Tibial nerve (tissue), 4 donors: ENCODE measurements at regions not wholly inside any gene's neighbourhood (a gene's known extent, or its start where the extent isn't known, plus 50 kb on each side); places are given as distances from the start of the nearest gene placed in this dataset.

Experiments
- CTCF ChIP-seq, 5 experiments: fragments of 200-600 bp in 3 of 5; fragments of 450-650 bp in 2 of 5; sonication (generic) in 3 of 5; IDR thresholded peaks; one replicate each; pipeline ENCODE4 v1.5.1; 2016 to 2019; ENCODE audit warnings: antibody characterized with exemption in 5 of 5, mild to moderate bottlenecking in 3 of 5, moderate library complexity in 2 of 5
- EP300 ChIP-seq, 2 donors: sonication (generic); formaldehyde crosslinking; IDR thresholded peaks; one replicate each; pipeline ENCODE4 v1.6.1; 2017; ENCODE audit warnings: antibody characterized with exemption in 2 of 2, mild to moderate bottlenecking in 1 of 2
- POLR2A ChIP-seq, 2 donors: fragments of 450-650 bp; IDR thresholded peaks; one replicate each; pipeline ENCODE4 v1.6.1; 2017; ENCODE audit warnings: antibody characterized with exemption in 2 of 2, mild to moderate bottlenecking in 2 of 2, moderate library complexity in 2 of 2

- TF ChIP-seq CTCF (IDR thresholded peaks at IDR 0.05) (no peak), POLR2A (IDR thresholded peaks at IDR 0.05) (no peak), EP300 (IDR thresholded peaks at IDR 0.05) (no peak)
These were observed 118.1 kb upstream of the OR4E1 start for GRCh38 chr14:21791749-21792148.
